ENCODE measurements at regions not wholly inside any gene's neighbourhood (a gene's known extent, or its start where the extent isn't known, plus 50 kb on each side); places are given as distances from the start of the nearest gene placed in this dataset.
"Not testable (repeated sequence)": the region's sequence is repeated elsewhere in the genome, so short reads cannot be mapped to it uniquely, and the experiment has no call there.

GRCh38 chr18:2236232-2236631 is 335.1 kb downstream of the METTL4 start:
- TF ChIP-seq POLR2A (IDR thresholded peaks at IDR 0.05) (no peak), EP300 (IDR thresholded peaks at IDR 0.05) (no peak), POLR2AphosphoS5 (IDR thresholded peaks at IDR 0.05) (no peak), CTCF (IDR thresholded peaks at IDR 0.05) (no peak)
- Histone ChIP-seq H3K4me1 (no peaks in the 10 kb centered on the region), H3K27me3 (peaks cover 0 to 19% (median 0%) of the 10 kb centered on the region in 3 donors), H3K27ac (no peak overlapping the region), H3K36me3 (no peaks in the 10 kb centered on the region), H3K4me3 (no peak overlapping the region), H3K9me3 (no peaks in the 10 kb centered on the region)
- WGBS, 5 donors, result 74 to 79% (median 77%) methylated on average over 2 of the region's 2 CpGs
- intact Hi-C loops (cut with DNase I; ENCODE audit: low total_unique reads), result no loop called here
- no peak for DNase-seq

DNA sequence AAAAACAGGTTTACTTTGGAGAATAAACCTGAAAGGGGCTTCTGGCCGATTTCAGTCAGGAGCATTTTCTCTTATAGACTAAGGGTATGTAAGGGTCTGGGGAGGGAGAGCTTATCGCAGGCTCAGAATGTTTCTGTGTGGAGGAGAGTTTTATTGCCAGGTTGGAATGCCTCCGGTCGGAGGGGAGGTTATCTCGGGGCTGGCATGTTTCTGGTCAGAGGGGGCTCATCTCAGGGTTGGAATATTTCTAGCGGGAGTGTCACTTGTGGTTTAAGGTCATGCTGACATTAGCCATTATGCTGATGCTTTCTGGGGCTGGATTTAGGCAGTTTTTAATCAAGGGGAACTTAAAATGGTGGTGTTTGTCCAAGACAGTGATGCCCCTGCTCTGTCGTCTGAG is 333.6 kb downstream of the METTL4 start:
- no peaks in the 10 kb centered on the region for H3K36me3 ChIP-seq
- H3K27me3 ChIP-seq, result peaks cover 0 to 19% (median 0%) of the 10 kb centered on the region in 3 donors
- intact Hi-C loops (cut with DNase I; ENCODE audit: low total_unique reads), result no loop called here
- no peak overlapping the region for H3K4me3 ChIP-seq
- TF ChIP-seq POLR2AphosphoS5 (IDR thresholded peaks at IDR 0.05) (no peak), CTCF (IDR thresholded peaks at IDR 0.05) (no peak), EP300 (IDR thresholded peaks at IDR 0.05) (no peak), POLR2A (IDR thresholded peaks at IDR 0.05) (no peak)
- H3K4me1 ChIP-seq, result no peaks in the 10 kb centered on the region
- no peaks in the 10 kb centered on the region for H3K9me3 ChIP-seq
- WGBS, 5 donors, result 45 to 65% (median 51%) methylated on average over 7 of the region's 7 CpGs
- H3K27ac ChIP-seq, result no peak overlapping the region
- no peak for DNase-seq

DNA sequence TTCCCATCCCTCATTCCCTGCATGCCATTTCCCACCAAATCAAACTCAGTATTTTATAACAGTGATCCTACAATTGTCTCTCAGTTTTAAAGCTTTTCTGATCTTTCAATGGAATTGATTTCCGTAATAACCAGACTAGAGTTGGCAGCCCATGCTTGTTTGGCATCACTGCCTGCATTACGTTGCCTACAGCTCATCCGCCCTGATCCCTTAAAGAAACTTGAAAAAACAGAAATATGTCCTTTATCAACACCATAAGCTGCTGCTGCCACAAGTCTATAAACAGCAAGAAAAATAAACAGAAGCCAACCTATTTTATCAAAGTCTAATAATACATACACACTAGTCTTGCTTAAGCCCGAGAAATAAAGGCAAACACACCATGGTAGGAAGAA is 331.0 kb downstream of the METTL4 start:
- 13 to 30% (median 26%) methylated on average over 4 of the region's 4 CpGs for WGBS, 5 donors
- no peak overlapping the region for H3K4me3 ChIP-seq
- peaks cover 0 to 19% (median 0%) of the 10 kb centered on the region in 3 donors for H3K27me3 ChIP-seq
- H3K36me3 ChIP-seq, result no peaks in the 10 kb centered on the region
- H3K4me1 ChIP-seq, result no peaks in the 10 kb centered on the region
- intact Hi-C loops (cut with DNase I; ENCODE audit: low total_unique reads), result no loop called here
- no peak overlapping the region for H3K27ac ChIP-seq
- H3K9me3 ChIP-seq, result no peaks in the 10 kb centered on the region
- DNase-seq, result no peak
- TF ChIP-seq POLR2AphosphoS5 (IDR thresholded peaks at IDR 0.05) (no peak), POLR2A (IDR thresholded peaks at IDR 0.05) (no peak), EP300 (IDR thresholded peaks at IDR 0.05) (no peak), CTCF (IDR thresholded peaks at IDR 0.05) (no peak)

DNA sequence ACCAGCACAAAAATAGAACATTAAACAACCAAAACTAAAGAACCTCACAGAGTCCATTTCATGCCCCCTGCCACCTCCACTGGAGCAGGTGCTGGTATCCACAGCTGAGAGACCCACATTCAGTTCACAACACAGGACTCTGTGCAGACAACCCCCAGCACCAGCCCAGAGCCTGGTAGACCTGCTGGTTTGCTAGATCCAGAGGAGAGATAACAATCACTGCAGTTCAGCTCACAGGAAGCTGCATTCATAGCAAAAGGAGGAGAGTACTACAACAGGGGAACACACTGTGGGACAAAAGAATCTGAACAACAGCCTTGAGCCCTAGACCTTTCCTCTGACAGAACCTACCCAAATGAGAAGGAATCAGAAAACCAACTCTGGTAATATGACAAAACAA is 326.7 kb downstream of the METTL4 start:
- TF ChIP-seq EP300 (IDR thresholded peaks at IDR 0.05), result no peak
- no peak for TF ChIP-seq POLR2AphosphoS5 (IDR thresholded peaks at IDR 0.05)
- TF ChIP-seq CTCF (IDR thresholded peaks at IDR 0.05), result no peak
- TF ChIP-seq POLR2A (IDR thresholded peaks at IDR 0.05), result no peak
- no peak for DNase-seq
- Histone ChIP-seq H3K9me3 (no peaks in the 10 kb centered on the region), H3K36me3 (no peaks in the 10 kb centered on the region), H3K4me3 (no peak overlapping the region), H3K4me1 (no peaks in the 10 kb centered on the region), H3K27me3 (peaks cover 0 to 2% (median 0%) of the 10 kb centered on the region in 3 donors), H3K27ac (no peak overlapping the region)
- intact Hi-C loops (cut with DNase I; ENCODE audit: low total_unique reads), result no loop called here

- H3K4me3 ChIP-seq; H3K4me1 ChIP-seq; H3K27me3 ChIP-seq; DNase-seq; H3K9me3 ChIP-seq; H3K36me3 ChIP-seq; intact Hi-C loops (cut with DNase I; ENCODE audit: low total_unique reads); H3K27ac ChIP-seq: not testable (repeated sequence)
- 91 to 96% (median 96%) methylated on average over 11 to 19 of the region's 19 CpGs for WGBS, 5 donors
These were observed 324.2 kb downstream of the METTL4 start for GRCh38 chr18:2247101-2247500.

Data from stomach (tissue), 8 donors.